ENCODE measurements at regions not wholly inside any gene's neighbourhood (a gene's known extent, or its start where the extent isn't known, plus 50 kb on each side); places are given as distances from the start of the nearest gene placed in this dataset.

DNA sequence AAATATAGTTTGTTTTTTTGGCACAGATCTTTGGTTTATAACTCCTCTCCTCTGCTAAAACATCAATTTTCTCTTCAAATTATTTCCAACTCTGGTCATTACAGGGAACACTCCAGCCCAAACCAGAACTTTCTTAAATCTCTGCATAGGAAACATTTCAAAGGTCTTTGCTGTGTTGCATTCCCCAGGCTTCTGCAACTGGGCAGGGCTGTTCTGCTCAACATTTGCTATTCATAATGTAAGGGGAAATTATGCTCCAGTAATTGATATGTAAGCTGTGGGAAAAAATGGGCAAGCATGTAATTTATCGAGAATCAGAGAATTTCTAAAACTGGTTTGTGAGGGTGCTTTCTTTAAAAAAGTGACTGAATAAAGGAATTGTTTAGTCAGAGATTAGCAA lies 410.4 kb downstream of the TUSC7 start:
- TF ChIP-seq, protein P1, sequence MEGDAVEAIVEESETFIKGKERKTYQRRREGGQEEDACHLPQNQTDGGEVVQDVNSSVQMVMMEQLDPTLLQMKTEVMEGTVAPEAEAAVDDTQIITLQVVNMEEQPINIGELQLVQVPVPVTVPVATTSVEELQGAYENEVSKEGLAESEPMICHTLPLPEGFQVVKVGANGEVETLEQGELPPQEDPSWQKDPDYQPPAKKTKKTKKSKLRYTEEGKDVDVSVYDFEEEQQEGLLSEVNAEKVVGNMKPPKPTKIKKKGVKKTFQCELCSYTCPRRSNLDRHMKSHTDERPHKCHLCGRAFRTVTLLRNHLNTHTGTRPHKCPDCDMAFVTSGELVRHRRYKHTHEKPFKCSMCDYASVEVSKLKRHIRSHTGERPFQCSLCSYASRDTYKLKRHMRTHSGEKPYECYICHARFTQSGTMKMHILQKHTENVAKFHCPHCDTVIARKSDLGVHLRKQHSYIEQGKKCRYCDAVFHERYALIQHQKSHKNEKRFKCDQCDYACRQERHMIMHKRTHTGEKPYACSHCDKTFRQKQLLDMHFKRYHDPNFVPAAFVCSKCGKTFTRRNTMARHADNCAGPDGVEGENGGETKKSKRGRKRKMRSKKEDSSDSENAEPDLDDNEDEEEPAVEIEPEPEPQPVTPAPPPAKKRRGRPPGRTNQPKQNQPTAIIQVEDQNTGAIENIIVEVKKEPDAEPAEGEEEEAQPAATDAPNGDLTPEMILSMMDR (IDR thresholded peaks at IDR 0.05), result no peak
- no peaks in the 10 kb centered on the region for H3K9me3 ChIP-seq
- H3K27me3 ChIP-seq (ENCODE audit: low read depth), result no peaks in the 10 kb centered on the region
- intact Hi-C loops (cut with DNase I), result no loop called here
- no peak overlapping the region for H3K4me3 ChIP-seq
- DNase-seq (no peak), ATAC-seq (no peak)
- no peaks in the 10 kb centered on the region for H3K36me3 ChIP-seq
- no peaks in the 10 kb centered on the region for H3K4me1 ChIP-seq
- H3K27ac ChIP-seq, result no peak overlapping the region

DNA sequence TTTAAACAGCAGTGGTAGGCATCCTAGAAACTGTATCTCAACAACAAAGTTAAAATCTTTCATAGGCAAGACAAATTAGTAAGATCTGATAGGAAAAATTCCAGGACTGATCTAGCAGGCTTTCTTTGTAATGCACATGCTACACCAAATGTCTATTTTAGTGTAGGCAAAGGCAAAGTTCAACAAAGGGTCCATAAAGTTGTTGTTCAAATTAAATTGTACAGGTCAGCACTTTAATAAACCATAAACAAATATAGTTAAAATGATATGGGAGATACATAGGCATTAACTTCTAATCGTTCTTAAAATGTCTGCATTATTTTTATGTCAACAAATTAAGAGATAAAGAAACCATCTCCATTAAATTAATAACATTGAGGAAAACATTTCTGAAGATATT lies 413.0 kb downstream of the TUSC7 start:
- H3K4me3 ChIP-seq, result no peak overlapping the region
- DNase-seq (no peak), ATAC-seq (no peak)
- intact Hi-C loops (cut with DNase I), result no loop called here
- no peaks in the 10 kb centered on the region for H3K4me1 ChIP-seq
- TF ChIP-seq, protein P1 (IDR thresholded peaks at IDR 0.05), result no peak
- no peaks in the 10 kb centered on the region for H3K9me3 ChIP-seq
- H3K27ac ChIP-seq, result no peak overlapping the region
- no peaks in the 10 kb centered on the region for H3K27me3 ChIP-seq (ENCODE audit: low read depth)
- no peaks in the 10 kb centered on the region for H3K36me3 ChIP-seq

DNA sequence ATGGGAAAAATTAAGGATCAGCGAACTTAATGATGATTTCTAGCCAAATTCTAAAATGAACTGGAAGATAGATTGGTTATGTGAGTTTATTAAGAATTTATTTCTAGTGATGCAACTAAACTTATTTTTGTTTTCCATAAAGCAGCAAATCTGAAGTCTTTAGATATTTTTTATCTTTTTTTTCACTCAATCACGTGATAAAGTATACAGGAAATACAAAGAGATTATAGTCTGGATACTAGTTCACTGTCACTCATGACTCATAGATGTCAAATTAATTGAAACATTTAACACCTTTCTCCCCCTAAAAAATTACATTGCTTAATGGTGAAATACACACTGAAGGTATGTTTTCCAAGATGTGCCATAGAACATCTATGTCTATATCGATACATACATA lies 416.9 kb downstream of the TUSC7 start:
- no peaks in the 10 kb centered on the region for H3K36me3 ChIP-seq
- DNase-seq, result no peak
- H3K27ac ChIP-seq, result no peak overlapping the region
- no peak overlapping the region for H3K4me3 ChIP-seq
- no peaks in the 10 kb centered on the region for H3K4me1 ChIP-seq
- TF ChIP-seq, protein P1 (IDR thresholded peaks at IDR 0.05), result no peak
- intact Hi-C loops (cut with DNase I), result no loop called here
- no peaks in the 10 kb centered on the region for H3K27me3 ChIP-seq (ENCODE audit: low read depth)
- no peak for ATAC-seq
- H3K9me3 ChIP-seq, result no peaks in the 10 kb centered on the region

DNA sequence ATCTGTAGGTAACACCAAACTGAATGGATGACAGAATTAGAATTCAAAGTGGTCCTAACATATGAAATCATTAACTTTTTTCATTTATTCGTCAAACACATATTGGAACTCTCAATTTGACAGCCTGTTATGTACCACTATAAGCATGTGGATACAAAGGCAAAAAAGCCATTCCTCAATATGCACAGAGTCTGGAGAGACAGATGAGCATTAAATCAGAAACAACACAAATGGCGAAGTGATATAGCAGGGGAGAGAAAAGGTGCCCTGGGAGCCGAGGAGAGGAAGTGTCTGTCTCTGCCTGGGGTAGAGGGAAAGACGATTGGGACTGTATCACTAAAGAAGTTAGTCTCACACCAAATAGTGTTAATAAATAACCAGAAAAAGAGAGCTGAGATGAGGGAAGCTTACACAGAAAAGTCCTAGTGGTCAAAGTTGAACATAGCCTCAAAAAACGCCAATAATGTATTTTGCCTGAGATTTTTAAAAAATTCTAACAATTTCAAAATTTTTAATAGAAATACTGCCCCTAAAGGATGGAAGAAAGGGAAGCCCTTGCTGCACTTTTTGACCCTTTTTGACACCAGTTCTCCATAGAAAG lies 417.5 kb downstream of the TUSC7 start:
- intact Hi-C loops (cut with DNase I), result no loop called here
- H3K9me3 ChIP-seq, result no peaks in the 10 kb centered on the region
- TF ChIP-seq, protein P1 (IDR thresholded peaks at IDR 0.05), result no peak
- DNase-seq, result no peak
- ATAC-seq, result no peak
- H3K4me3 ChIP-seq, result no peak overlapping the region
- no peaks in the 10 kb centered on the region for H3K4me1 ChIP-seq
- no peak overlapping the region for H3K27ac ChIP-seq
- no peaks in the 10 kb centered on the region for H3K27me3 ChIP-seq (ENCODE audit: low read depth)
- H3K36me3 ChIP-seq, result no peaks in the 10 kb centered on the region

DNA sequence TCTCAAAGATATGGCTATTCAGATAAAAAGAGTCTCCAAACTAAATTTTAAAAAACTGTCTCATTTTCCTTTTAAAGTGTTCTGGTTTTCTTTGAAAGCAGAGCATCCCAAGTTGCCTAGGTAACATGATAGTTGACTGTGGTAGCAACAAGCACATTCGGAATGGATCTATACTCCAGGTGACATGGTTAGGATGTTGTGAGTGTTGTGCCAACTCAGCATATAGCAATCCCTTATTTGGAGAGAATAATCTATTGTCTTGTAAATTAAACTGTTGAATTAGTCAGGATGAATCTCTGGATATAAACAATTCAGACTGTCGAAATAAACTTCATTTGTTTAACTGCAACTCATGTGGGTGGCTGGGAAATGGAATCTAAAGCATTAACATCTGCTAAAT lies 418.6 kb downstream of the TUSC7 start:
- H3K27me3 ChIP-seq (ENCODE audit: low read depth), result no peaks in the 10 kb centered on the region
- H3K36me3 ChIP-seq, result no peaks in the 10 kb centered on the region
- DNase-seq (no peak), ATAC-seq (no peak)
- TF ChIP-seq, protein P1 (IDR thresholded peaks at IDR 0.05), result no peak
- H3K4me3 ChIP-seq, result no peak overlapping the region
- intact Hi-C loops (cut with DNase I), result no loop called here
- H3K27ac ChIP-seq, result no peak overlapping the region
- no peaks in the 10 kb centered on the region for H3K4me1 ChIP-seq
- H3K9me3 ChIP-seq, result no peaks in the 10 kb centered on the region

DNA sequence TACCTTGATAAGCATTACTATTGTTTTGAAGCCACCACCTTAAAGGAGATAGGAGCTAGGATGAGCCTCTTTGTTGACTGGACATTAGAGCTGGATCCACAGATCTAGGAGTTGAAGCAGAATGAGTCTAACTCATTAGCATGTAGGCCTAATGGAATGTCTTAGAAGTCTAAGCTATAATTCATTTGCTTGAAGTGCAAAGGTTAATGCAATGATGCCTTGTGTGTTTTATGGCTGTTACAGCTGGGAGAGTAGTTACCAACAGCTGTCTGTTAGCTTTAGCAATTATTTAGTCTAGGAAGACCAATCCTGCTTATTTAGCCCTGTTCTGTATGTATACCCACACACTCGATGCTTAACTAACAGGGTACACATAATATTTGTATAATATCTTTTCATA lies 419.3 kb downstream of the TUSC7 start:
- H3K36me3 ChIP-seq, result no peaks in the 10 kb centered on the region
- H3K4me3 ChIP-seq, result no peak overlapping the region
- no peak overlapping the region for H3K27ac ChIP-seq
- H3K4me1 ChIP-seq, result no peaks in the 10 kb centered on the region
- intact Hi-C loops (cut with DNase I), result no loop called here
- no peak for ATAC-seq
- no peak for DNase-seq
- no peaks in the 10 kb centered on the region for H3K27me3 ChIP-seq (ENCODE audit: low read depth)
- TF ChIP-seq, protein P1 (IDR thresholded peaks at IDR 0.05), result no peak
- no peaks in the 10 kb centered on the region for H3K9me3 ChIP-seq

Measured in lower lobe of right lung (tissue), 2 donors.